ENCODE measurements at regions not wholly inside any gene's neighbourhood (a gene's known extent, or its start where the extent isn't known, plus 50 kb on each side); places are given as distances from the start of the nearest gene placed in this dataset.

DNA sequence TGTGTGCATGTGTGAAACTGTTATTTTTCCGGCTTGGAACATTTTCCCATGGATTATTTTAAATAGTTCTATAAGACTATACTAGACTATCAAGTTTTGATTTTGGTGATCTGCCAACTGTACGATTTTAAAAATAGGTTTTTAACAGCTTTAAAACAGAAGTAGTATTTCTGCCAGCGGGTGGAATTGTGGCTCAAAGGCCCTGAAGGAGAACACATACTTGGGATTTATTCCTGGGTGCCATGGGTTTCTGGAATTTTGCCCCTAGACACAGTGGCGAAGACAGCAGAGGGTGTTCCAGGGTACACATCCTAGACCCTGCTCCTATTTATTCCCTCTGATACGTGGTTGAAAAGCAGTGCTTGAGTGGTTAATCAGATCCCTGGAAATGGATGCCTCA is 81.7 kb upstream of the IPO9 start:
- no peak overlapping the region for H3K4me3 ChIP-seq (replicated peaks; ENCODE audit: insufficient read depth, low read length)
- no peak for DNase-seq (ENCODE audit: low read depth in 1 of 2, low spot score in 1 of 2)
- TF ChIP-seq GABPA (IDR thresholded peaks at IDR 0.05; ENCODE audit: low read depth) (no peak), POLR2AphosphoS5 (IDR thresholded peaks at IDR 0.05; ENCODE audit: low read depth) (no peak), REST (IDR thresholded peaks at IDR 0.05; ENCODE audit: insufficient replicate concordance, low read depth) (no peak), SPI1 (IDR thresholded peaks at IDR 0.05; ENCODE audit: borderline replicate concordance, low read depth) (no peak)
- TF ChIP-seq, protein P1, sequence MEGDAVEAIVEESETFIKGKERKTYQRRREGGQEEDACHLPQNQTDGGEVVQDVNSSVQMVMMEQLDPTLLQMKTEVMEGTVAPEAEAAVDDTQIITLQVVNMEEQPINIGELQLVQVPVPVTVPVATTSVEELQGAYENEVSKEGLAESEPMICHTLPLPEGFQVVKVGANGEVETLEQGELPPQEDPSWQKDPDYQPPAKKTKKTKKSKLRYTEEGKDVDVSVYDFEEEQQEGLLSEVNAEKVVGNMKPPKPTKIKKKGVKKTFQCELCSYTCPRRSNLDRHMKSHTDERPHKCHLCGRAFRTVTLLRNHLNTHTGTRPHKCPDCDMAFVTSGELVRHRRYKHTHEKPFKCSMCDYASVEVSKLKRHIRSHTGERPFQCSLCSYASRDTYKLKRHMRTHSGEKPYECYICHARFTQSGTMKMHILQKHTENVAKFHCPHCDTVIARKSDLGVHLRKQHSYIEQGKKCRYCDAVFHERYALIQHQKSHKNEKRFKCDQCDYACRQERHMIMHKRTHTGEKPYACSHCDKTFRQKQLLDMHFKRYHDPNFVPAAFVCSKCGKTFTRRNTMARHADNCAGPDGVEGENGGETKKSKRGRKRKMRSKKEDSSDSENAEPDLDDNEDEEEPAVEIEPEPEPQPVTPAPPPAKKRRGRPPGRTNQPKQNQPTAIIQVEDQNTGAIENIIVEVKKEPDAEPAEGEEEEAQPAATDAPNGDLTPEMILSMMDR (IDR thresholded peaks at IDR 0.05; ENCODE audit: insufficient read depth, low read length) = no peak
- H3K27ac ChIP-seq (replicated peaks) = no peak overlapping the region
- peaks cover 18% of the 10 kb centered on the region for H3K27me3 ChIP-seq (ENCODE audit: insufficient read depth, poor library complexity, severe bottlenecking)

- Histone ChIP-seq H3K27ac (replicated peaks) (no peak overlapping the region), H3K4me3 (replicated peaks; ENCODE audit: insufficient read depth, low read length) (no peak overlapping the region), H3K27me3 (ENCODE audit: insufficient read depth, poor library complexity, severe bottlenecking) (peaks cover 15% of the 10 kb centered on the region)
- DNase-seq (ENCODE audit: low read depth in 1 of 2, low spot score in 1 of 2) = no peak
- TF ChIP-seq, protein P1 (IDR thresholded peaks at IDR 0.05; ENCODE audit: insufficient read depth, low read length) = no peak
These were observed 80.6 kb upstream of the IPO9 start for GRCh38 chr1:201748335-201748734.

GRCh38 chr1:201749059-201749690 is 79.8 kb upstream of the IPO9 start:
- Histone ChIP-seq H3K4me3 (replicated peaks; ENCODE audit: insufficient read depth, low read length) (no peak overlapping the region), H3K27me3 (ENCODE audit: insufficient read depth, poor library complexity, severe bottlenecking) (peaks cover 20% of the 10 kb centered on the region), H3K27ac (replicated peaks) (no peak overlapping the region)
- DNase-seq (ENCODE audit: low read depth in 1 of 2, low spot score in 1 of 2) = no peak
- TF ChIP-seq SPI1 (IDR thresholded peaks at IDR 0.05; ENCODE audit: borderline replicate concordance, low read depth) (no peak; the same call in 1 of the 2 replicates), REST (IDR thresholded peaks at IDR 0.05; ENCODE audit: insufficient replicate concordance, low read depth) (no peak), GABPA (IDR thresholded peaks at IDR 0.05; ENCODE audit: low read depth) (no peak), POLR2AphosphoS5 (IDR thresholded peaks at IDR 0.05; ENCODE audit: low read depth) (no peak)
- TF ChIP-seq, protein P1 (IDR thresholded peaks at IDR 0.05; ENCODE audit: insufficient read depth, low read length) = no peak

GRCh38 chr1:201750120-201750519 is 78.8 kb upstream of the IPO9 start:
- no peak for DNase-seq (ENCODE audit: low read depth in 1 of 2, low spot score in 1 of 2)
- no peak for TF ChIP-seq POLR2AphosphoS5 (IDR thresholded peaks at IDR 0.05; ENCODE audit: low read depth)
- no peak for TF ChIP-seq SPI1 (IDR thresholded peaks at IDR 0.05; ENCODE audit: borderline replicate concordance, low read depth)
- TF ChIP-seq GABPA (IDR thresholded peaks at IDR 0.05; ENCODE audit: low read depth) = no peak
- TF ChIP-seq, protein P1 (IDR thresholded peaks at IDR 0.05; ENCODE audit: insufficient read depth, low read length) = no peak
- no peak for TF ChIP-seq REST (IDR thresholded peaks at IDR 0.05; ENCODE audit: insufficient replicate concordance, low read depth)
- Histone ChIP-seq H3K27ac (replicated peaks) (no peak overlapping the region), H3K27me3 (ENCODE audit: insufficient read depth, poor library complexity, severe bottlenecking) (peaks cover 14% of the 10 kb centered on the region), H3K4me3 (replicated peaks; ENCODE audit: insufficient read depth, low read length) (no peak overlapping the region)

All from HL-60 (cell line).